H9 (cell line): ENCODE measurements at regions not wholly inside any gene's neighbourhood (a gene's known extent, or its start where the extent isn't known, plus 50 kb on each side); places are given as distances from the start of the nearest gene placed in this dataset.

ENCODE experiments used
- DNase-seq: peaks from one replicate; pipeline ENCODE4 v3.0.0-alpha.2; 2017
- H2AFZ ChIP-seq: one replicate; pipeline ENCODE4 v1.6.1; 2013; ENCODE audit warnings: mild to moderate bottlenecking, low read length, control low read depth, moderate library complexity
- H2AK5ac ChIP-seq: 2 replicates; pipeline ENCODE4 v1.6.1; 2013; ENCODE audit warnings: low read length, control low read depth, mixed read lengths; ENCODE audit not compliant: insufficient read length
- H2BK120ac ChIP-seq: one replicate; pipeline ENCODE4 v1.6.1; 2013; ENCODE audit warnings: low read depth, mild to moderate bottlenecking, low read length, control low read depth, inconsistent platforms; ENCODE audit not compliant: poor library complexity, severe bottlenecking
- H2BK12ac ChIP-seq: 2 replicates; pipeline ENCODE4 v1.6.1; 2013; ENCODE audit warnings: low read length, control low read depth, mixed read lengths, low read depth; ENCODE audit not compliant: insufficient read length
- H2BK15ac ChIP-seq: 2 replicates; pipeline ENCODE4 v1.6.1; 2013; ENCODE audit warnings: low read depth, low read length, control low read depth
- H2BK20ac ChIP-seq: one replicate; pipeline ENCODE4 v1.6.1; 2013; ENCODE audit warnings: low read depth, mild to moderate bottlenecking, low read length, control low read depth, inconsistent platforms; ENCODE audit not compliant: poor library complexity, severe bottlenecking
- H2BK5ac ChIP-seq: 2 replicates; pipeline ENCODE4 v1.6.1; 2013; ENCODE audit warnings: low read length, control low read depth, mixed read lengths; ENCODE audit not compliant: insufficient read length
- H3K14ac ChIP-seq: 2 replicates; pipeline ENCODE4 v1.6.1; 2013; ENCODE audit warnings: low read length, control low read depth; ENCODE audit not compliant: insufficient read depth
- H3K18ac ChIP-seq: 2 replicates; pipeline ENCODE4 v1.6.1; 2013; ENCODE audit warnings: low read depth, mild to moderate bottlenecking, mixed read lengths, low read length, control low read depth; ENCODE audit not compliant: insufficient read length
- H3K23ac ChIP-seq: 2 replicates; pipeline ENCODE4 v1.6.1; 2013; ENCODE audit warnings: low read length, control low read depth, mixed read lengths, low read depth; ENCODE audit not compliant: insufficient read length
- H3K23me2 ChIP-seq: 2 replicates; pipeline ENCODE4 v1.6.1; 2013; ENCODE audit warnings: low read depth, mild to moderate bottlenecking, mixed read lengths, low read length, control low read depth; ENCODE audit not compliant: insufficient read length, poor library complexity, severe bottlenecking
- H3K27ac ChIP-seq: 2 replicates; pipeline ENCODE4 v1.5.1; 2013; ENCODE audit warnings: low read length, control low read depth, mixed read lengths, low read depth; ENCODE audit not compliant: insufficient read length
- H3K27me3 ChIP-seq: 2 replicates; pipeline ENCODE4 v1.6.1; 2013; ENCODE audit warnings: low read length, control low read depth, inconsistent platforms; ENCODE audit not compliant: insufficient read depth
- H3K4ac ChIP-seq: 2 replicates; pipeline ENCODE4 v1.6.1; 2013; ENCODE audit warnings: low read depth, mild to moderate bottlenecking, control low read depth, inconsistent platforms, low read length, moderate library complexity
- H3K4me1 ChIP-seq: 2 replicates; pipeline ENCODE4 v1.6.1; 2013; ENCODE audit warnings: low read length, control low read depth, inconsistent platforms; ENCODE audit not compliant: insufficient read depth
- H3K4me2 ChIP-seq: 2 replicates; pipeline ENCODE4 v1.6.1; 2013; ENCODE audit warnings: low read length, control low read depth, mixed read lengths; ENCODE audit not compliant: insufficient read length, insufficient read depth
- H3K56ac ChIP-seq: 2 replicates; pipeline ENCODE4 v1.6.1; 2013; ENCODE audit warnings: low read depth, mild to moderate bottlenecking, mixed read lengths, low read length, control low read depth; ENCODE audit not compliant: insufficient read length
- H3K79me1 ChIP-seq: 2 replicates; pipeline ENCODE4 v1.6.1; 2013; ENCODE audit warnings: low read depth, mild to moderate bottlenecking, moderate library complexity, low read length, control low read depth, inconsistent platforms; ENCODE audit not compliant: insufficient read depth, poor library complexity, severe bottlenecking
- H3K79me2 ChIP-seq: 2 replicates; pipeline ENCODE4 v1.6.1; 2013; ENCODE audit warnings: low read length, control low read depth, inconsistent platforms; ENCODE audit not compliant: insufficient read depth
- H3K9ac ChIP-seq: 2 replicates; pipeline ENCODE4 v1.6.1; 2013; ENCODE audit warnings: low read length, control low read depth, mixed read lengths; ENCODE audit not compliant: insufficient read length; ENCODE audit errors: extremely low read depth
- H3K9me3 ChIP-seq: one replicate; pipeline ENCODE4 v1.6.1; 2013; ENCODE audit warnings: low read depth, low read length, inconsistent platforms; ENCODE audit not compliant: control insufficient read depth
- H3T11ph ChIP-seq: one replicate; pipeline ENCODE4 v1.6.1; 2013; ENCODE audit warnings: mild to moderate bottlenecking, low read length, control low read depth, inconsistent platforms
- H4K20me1 ChIP-seq: one replicate; pipeline ENCODE4 v1.6.1; 2013; ENCODE audit not compliant: control insufficient read depth, insufficient read length, insufficient read depth
- H4K5ac ChIP-seq: 2 replicates; pipeline ENCODE4 v1.6.1; 2013; ENCODE audit warnings: low read depth, mild to moderate bottlenecking, mixed read lengths, low read length, control low read depth; ENCODE audit not compliant: insufficient read length
- H4K8ac ChIP-seq: replicated peaks from 2 replicates; pipeline ENCODE4 v1.6.1; 2013; ENCODE audit warnings: low read length, control low read depth, mixed read lengths, low read depth; ENCODE audit not compliant: insufficient read length
- H4K91ac ChIP-seq: 2 replicates; pipeline ENCODE4 v1.6.1; 2013; ENCODE audit warnings: low read depth, mild to moderate bottlenecking, moderate library complexity, mixed read lengths, low read length, control low read depth; ENCODE audit not compliant: insufficient read length
- H3K27ac Mint-ChIP-seq, 3 experiments: 2 replicates in 2 of 3; 3 replicates in 1 of 3; pipeline ENCODE4 v1.8.0; 2020 to 2021; ENCODE audit warnings: mixed read lengths in 3 of 3, mild to moderate bottlenecking in 1 of 3, moderate library complexity in 1 of 3
- H3K27me3 Mint-ChIP-seq: 2 replicates; pipeline ENCODE4 v1.8.0; 2021; ENCODE audit warnings: low read depth, mild to moderate bottlenecking, moderate library complexity, mixed read lengths
- H3K36me3 Mint-ChIP-seq, 3 experiments: 2 replicates in 2 of 3; 3 replicates in 1 of 3; pipeline ENCODE4 v1.8.0; 2020 to 2021; ENCODE audit warnings: low read depth in 3 of 3, mixed read lengths in 3 of 3; ENCODE audit not compliant: insufficient read depth in 1 of 3
- H3K4me1 Mint-ChIP-seq, 2 experiments: 2 replicates each; pipeline ENCODE4 v1.8.0; 2020; ENCODE audit warnings: mixed read lengths in 2 of 2
- H3K4me3 Mint-ChIP-seq, 2 experiments: 2 replicates in 1 of 2; 3 replicates in 1 of 2; pipeline ENCODE4 v1.8.0; 2020 to 2021; ENCODE audit warnings: mild to moderate bottlenecking in 2 of 2, mixed read lengths in 2 of 2, moderate library complexity in 1 of 2
- H3K9me3 Mint-ChIP-seq, 2 experiments: 2 replicates in 1 of 2; 3 replicates in 1 of 2; pipeline ENCODE4 v1.8.0; 2020; ENCODE audit warnings: mild to moderate bottlenecking in 2 of 2, mixed read lengths in 2 of 2, moderate library complexity in 1 of 2
- WGBS: extraction: QIAGEN DNeasy Blood & Tissue Kit; methylation state at CpG from one replicate; pipeline ENCODE4 v1.1.7; 2013; ENCODE audit warnings: missing lambda C conversion rate, low lambda C conversion rate, mixed read lengths; ENCODE audit not compliant: insufficient read length; ENCODE audit errors: extremely low coverage; 5-methylcytosine and 5-hydroxymethylcytosine counted together
- TF ChIP-seq, protein P1 (sequence below): fragments of 200-600 bp; sonication (generic); conservative IDR thresholded peaks from 3 replicates; pipeline ENCODE4 v1.8.0; 2021; ENCODE audit warnings: antibody characterized with exemption, mild to moderate bottlenecking

DNA sequence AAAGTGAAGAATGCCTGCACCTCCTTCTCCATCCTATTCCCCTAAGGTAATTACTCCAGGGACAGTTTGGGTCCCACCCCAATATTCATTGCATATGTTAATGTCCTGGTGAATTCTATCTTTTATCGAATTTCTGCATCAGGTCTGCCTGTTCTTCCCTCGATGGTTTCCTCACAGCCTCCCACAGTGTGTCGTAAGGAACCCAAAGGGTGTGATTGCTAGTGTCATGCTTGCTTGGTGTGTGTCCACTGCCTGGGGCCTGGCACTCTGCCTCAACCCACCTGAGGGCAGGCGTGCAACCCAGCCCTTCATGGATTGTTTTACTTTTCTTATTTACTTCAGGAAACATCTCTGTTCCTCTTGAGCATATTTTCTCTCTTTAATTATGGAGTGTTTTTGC is 60.2 kb upstream of the CYSLTR2 start:
- no peaks in the 10 kb centered on the region for H3K79me1 ChIP-seq
- no peak overlapping the region for H2BK5ac ChIP-seq
- TF ChIP-seq, protein P1, sequence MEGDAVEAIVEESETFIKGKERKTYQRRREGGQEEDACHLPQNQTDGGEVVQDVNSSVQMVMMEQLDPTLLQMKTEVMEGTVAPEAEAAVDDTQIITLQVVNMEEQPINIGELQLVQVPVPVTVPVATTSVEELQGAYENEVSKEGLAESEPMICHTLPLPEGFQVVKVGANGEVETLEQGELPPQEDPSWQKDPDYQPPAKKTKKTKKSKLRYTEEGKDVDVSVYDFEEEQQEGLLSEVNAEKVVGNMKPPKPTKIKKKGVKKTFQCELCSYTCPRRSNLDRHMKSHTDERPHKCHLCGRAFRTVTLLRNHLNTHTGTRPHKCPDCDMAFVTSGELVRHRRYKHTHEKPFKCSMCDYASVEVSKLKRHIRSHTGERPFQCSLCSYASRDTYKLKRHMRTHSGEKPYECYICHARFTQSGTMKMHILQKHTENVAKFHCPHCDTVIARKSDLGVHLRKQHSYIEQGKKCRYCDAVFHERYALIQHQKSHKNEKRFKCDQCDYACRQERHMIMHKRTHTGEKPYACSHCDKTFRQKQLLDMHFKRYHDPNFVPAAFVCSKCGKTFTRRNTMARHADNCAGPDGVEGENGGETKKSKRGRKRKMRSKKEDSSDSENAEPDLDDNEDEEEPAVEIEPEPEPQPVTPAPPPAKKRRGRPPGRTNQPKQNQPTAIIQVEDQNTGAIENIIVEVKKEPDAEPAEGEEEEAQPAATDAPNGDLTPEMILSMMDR: no peak
- H3K4ac ChIP-seq: no peak overlapping the region
- no peak overlapping the region for H2AFZ ChIP-seq
- H3K4me1 ChIP-seq: peaks cover 16% of the 10 kb centered on the region; the same call in 1 of the 2 replicates
- no peaks in the 10 kb centered on the region for H3K79me2 ChIP-seq
- H2BK12ac ChIP-seq: no peak overlapping the region
- no peaks in the 10 kb centered on the region for H3K27me3 ChIP-seq
- no peak for DNase-seq
- no peak overlapping the region for H2BK20ac ChIP-seq
- H3T11ph ChIP-seq: no peak overlapping the region
- H2BK120ac ChIP-seq: no peak overlapping the region
- H3K9me3 ChIP-seq: no peaks in the 10 kb centered on the region
- H3K9me3 Mint-ChIP-seq: peaks cover 16 to 25% of the 10 kb centered on the region in 2 experiments
- no peaks in the 10 kb centered on the region for H3K23me2 ChIP-seq
- H3K23ac ChIP-seq: no peak overlapping the region
- H4K91ac ChIP-seq: no peak overlapping the region
- peak overlapping the region in 1 of 2 experiments; percentile 4; a peak in 1 of 5 replicates for H3K4me3 Mint-ChIP-seq
- no CpG with 5 or more reads among the region's 4 CpGs for WGBS
- no peak overlapping the region for H2BK15ac ChIP-seq
- no peak overlapping the region for H3K27ac ChIP-seq
- no peak overlapping the region for H3K18ac ChIP-seq
- peaks cover 51 to 53% of the 10 kb centered on the region in 2 experiments for H3K4me1 Mint-ChIP-seq
- no peaks in the 10 kb centered on the region for H4K20me1 ChIP-seq
- H3K27ac Mint-ChIP-seq: peak overlapping the region; percentile 9 to 74 (median 72)
- no peak overlapping the region for H3K14ac ChIP-seq
- no peak overlapping the region for H4K5ac ChIP-seq
- H3K36me3 Mint-ChIP-seq: peaks cover 3 to 41% (median 5%) of the 10 kb centered on the region in 3 experiments; a peak in 5 of 7 replicates
- no peak overlapping the region for H3K9ac ChIP-seq
- H3K4me2 ChIP-seq: no peak overlapping the region
- H3K56ac ChIP-seq: no peak overlapping the region
- no peak overlapping the region for H4K8ac ChIP-seq
- no peaks in the 10 kb centered on the region; the same call in 1 of the 2 replicates for H3K27me3 Mint-ChIP-seq
- H2AK5ac ChIP-seq: no peak overlapping the region
